ENCODE measurements at regions not wholly inside any gene's neighbourhood (a gene's known extent, or its start where the extent isn't known, plus 50 kb on each side); places are given as distances from the start of the nearest gene placed in this dataset.

DNA sequence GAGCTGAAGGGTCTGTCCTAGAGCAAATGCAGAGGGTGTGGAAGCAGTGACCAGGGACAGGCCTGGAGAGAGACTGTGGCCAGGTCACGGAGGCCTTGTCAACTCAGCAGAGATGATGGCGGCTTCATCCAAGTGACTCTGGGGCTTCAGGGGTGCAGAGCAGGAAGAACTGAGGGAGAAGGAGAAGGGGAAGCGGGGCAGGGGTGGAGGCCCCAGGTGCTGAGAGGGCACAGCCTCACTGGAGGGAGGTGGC, 299.1 kb downstream of the ZNF536 start:
- TF ChIP-seq, protein P1, sequence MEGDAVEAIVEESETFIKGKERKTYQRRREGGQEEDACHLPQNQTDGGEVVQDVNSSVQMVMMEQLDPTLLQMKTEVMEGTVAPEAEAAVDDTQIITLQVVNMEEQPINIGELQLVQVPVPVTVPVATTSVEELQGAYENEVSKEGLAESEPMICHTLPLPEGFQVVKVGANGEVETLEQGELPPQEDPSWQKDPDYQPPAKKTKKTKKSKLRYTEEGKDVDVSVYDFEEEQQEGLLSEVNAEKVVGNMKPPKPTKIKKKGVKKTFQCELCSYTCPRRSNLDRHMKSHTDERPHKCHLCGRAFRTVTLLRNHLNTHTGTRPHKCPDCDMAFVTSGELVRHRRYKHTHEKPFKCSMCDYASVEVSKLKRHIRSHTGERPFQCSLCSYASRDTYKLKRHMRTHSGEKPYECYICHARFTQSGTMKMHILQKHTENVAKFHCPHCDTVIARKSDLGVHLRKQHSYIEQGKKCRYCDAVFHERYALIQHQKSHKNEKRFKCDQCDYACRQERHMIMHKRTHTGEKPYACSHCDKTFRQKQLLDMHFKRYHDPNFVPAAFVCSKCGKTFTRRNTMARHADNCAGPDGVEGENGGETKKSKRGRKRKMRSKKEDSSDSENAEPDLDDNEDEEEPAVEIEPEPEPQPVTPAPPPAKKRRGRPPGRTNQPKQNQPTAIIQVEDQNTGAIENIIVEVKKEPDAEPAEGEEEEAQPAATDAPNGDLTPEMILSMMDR (IDR thresholded peaks at IDR 0.05; ENCODE audit: control extremely low read depth in 1 of 3, insufficient read depth in 1 of 3, low read depth in 1 of 3, low read length in 3 of 3) = no peak
- TF ChIP-seq, protein P2, sequence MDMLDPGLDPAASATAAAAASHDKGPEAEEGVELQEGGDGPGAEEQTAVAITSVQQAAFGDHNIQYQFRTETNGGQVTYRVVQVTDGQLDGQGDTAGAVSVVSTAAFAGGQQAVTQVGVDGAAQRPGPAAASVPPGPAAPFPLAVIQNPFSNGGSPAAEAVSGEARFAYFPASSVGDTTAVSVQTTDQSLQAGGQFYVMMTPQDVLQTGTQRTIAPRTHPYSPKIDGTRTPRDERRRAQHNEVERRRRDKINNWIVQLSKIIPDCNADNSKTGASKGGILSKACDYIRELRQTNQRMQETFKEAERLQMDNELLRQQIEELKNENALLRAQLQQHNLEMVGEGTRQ (IDR thresholded peaks at IDR 0.05; ENCODE audit: low read length) = no peak
- TF ChIP-seq SP2 (IDR thresholded peaks at IDR 0.05; ENCODE audit: low read length) (no peak), HDAC6 (IDR thresholded peaks at IDR 0.05; ENCODE audit: low read depth, low read length) (no peak), POLR2A (IDR thresholded peaks at IDR 0.05; ENCODE audit: control extremely low read depth in 1 of 2, low read depth in 2 of 2, low read length in 2 of 2) (no peak), SP1 (IDR thresholded peaks at IDR 0.05; ENCODE audit: low read depth, low read length) (no peak), SP4 (IDR thresholded peaks at IDR 0.05; ENCODE audit: low read length) (no peak), GABPA (IDR thresholded peaks at IDR 0.05; ENCODE audit: borderline replicate concordance, insufficient read depth, low read length) (no peak), SAP30 (IDR thresholded peaks at IDR 0.05; ENCODE audit: insufficient read depth, insufficient replicate concordance, low read length) (no peak), JUN (IDR thresholded peaks at IDR 0.05; ENCODE audit: low read depth, low read length) (no peak), RFX5 (IDR thresholded peaks at IDR 0.05; ENCODE audit: borderline replicate concordance, low read depth, low read length) (no peak)
